ENCODE measurements at regions not wholly inside any gene's neighbourhood (a gene's known extent, or its start where the extent isn't known, plus 50 kb on each side); places are given as distances from the start of the nearest gene placed in this dataset.

- DNase-seq, result peak; percentile 62
These were observed 54.5 kb upstream of the NUDT12 start for GRCh38 chr5:103617090-103617489.

- DNase-seq, result no peak
These were observed 50.0 kb upstream of the NUDT12 start for GRCh38 chr5:103612545-103612944.
